HG02588 (cell line): ENCODE measurements at regions not wholly inside any gene's neighbourhood (a gene's known extent, or its start where the extent isn't known, plus 50 kb on each side); places are given as distances from the start of the nearest gene placed in this dataset.
A peak's percentile ranks its signal among the peaks of the same experiment; 100 is the strongest.

ENCODE experiments used
- ATAC-seq: cut with Tn5 transposase; IDR thresholded peaks from one replicate; pipeline ENCODE4 v1.9.1; 2021; ENCODE audit warnings: mild to moderate bottlenecking, moderate library complexity; ENCODE audit not compliant: unreplicated experiment

DNA sequence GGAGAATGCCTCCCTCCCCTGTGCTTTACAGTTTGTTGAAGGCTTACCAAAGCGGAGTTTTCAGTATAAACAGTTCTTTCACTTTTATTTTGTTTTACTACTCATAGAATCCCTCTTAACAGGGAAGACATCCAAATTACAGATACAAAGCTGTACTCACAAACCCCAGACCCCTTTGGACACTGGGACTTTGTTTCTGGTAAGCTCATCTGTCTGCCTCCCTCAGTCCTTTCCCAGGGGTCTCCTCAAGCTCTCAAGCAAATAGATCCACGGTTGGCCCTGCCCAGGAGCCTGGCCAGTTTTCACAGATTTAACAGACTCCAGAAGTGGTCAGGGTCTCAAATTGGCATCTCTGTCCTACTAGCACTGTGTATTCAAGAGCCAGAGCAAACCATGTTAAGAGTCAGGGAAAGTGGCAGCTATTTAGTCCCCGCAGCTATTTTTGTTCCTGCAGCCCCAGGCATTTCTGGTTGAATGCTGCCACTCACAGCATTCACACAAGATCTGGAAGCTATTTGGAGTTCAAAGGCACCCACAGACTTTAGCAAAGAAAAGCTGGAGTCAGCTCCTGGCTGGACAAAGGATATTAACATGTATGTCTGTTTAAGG lies 54.2 kb downstream of the TMEM100 start:
- no peak for ATAC-seq

DNA sequence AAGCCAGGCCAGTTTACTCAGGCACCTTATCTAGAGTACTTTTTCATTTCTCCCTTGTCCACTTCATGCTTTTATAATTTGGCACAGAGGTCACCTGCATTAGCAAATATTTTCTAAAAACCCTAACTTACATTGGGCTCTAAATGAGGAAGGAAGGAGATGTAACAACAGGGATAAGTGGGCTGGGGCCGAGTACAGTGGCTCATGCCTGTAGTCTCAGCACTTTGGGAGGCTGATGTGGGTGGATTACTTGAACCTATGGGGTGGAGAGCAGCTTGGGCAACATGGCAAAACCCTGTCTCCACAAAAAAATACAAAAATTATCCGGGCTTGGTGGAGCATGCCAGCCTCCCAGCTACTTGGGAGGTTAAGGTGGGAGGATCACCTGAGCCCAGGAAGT lies 55.9 kb downstream of the TMEM100 start:
- no peak for ATAC-seq

DNA sequence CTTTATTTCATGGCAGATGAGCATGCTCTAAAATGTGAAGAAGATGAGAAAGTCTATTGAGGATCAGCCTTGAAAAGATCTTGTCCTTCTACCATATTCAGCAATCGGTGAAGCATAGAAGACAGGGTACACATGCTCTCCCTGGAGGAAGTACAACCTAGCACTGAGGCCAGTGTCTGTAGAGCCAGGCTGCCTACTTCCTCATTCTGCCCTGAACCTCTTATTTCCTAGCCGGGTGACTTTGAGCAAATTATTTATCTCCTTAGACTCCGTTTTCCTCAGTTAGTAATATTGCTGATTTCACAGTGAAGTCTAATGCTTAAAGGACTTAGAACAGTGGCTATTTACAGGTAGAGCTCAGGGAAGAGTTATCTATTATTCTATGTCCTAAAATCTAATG lies 58.4 kb downstream of the TMEM100 start:
- peak; percentile 91 for ATAC-seq

- no peak for ATAC-seq
Observed at GRCh38 chr17:55663400-55663799, 59.3 kb downstream of the TMEM100 start.

GRCh38 chr17:55661963-55662834 lies 60.5 kb downstream of the TMEM100 start:
- no peak for ATAC-seq

- no peak for ATAC-seq
Observed at GRCh38 chr17:55661256-55661758, 61.4 kb downstream of the TMEM100 start.

DNA sequence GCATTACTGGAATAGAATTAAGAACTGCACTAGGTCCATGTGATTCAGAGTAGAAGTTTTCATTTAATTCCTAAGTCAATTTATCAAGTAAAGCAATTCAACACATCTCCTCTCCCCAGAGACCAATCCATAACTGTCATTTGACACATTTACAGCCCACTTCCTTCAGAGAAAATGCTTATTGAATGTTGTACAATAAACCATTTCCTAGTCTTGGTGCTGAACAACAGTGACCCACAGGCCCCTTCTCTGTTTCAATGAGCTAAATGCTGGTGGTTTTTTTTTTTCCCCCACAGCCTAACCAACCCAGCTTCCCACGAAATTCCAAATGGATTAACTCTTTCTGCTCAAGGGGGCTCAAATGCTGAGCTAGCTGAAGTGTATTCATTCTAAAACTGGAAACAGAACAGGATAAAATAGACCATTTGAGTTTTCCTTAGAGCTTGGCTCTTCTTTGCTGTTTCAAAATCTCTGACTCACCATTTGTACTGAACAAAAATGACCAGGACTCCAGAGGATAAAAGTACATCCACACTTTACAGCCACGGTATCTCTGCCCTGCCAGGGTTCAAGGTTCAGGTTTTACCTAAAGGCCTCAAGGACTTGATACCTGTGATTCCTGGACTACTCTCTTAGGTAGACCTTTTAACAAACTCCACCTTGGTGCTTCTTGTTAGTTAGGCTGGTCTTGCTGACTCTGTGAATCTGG lies 62.3 kb downstream of the TMEM100 start:
- ATAC-seq = no peak

DNA sequence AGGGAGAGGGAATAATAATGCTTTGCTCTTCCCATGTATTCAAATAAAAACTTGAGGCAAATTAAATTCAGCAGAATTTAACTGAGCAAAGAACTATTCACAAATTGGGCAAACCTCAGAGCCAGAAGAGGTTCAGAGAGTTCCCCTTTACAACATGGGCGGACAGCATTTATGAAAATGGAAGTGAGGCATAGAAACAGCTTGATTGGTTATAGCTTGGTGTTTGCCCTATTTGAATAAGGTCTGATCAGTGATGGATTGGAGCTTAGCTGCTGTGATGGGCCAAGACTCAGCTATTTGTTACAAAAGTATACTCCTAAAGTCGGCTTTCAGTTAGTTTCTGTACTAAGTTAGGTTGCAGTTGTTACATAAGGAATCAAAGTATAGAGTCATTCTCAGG lies 63.0 kb downstream of the TMEM100 start:
- no peak for ATAC-seq

DNA sequence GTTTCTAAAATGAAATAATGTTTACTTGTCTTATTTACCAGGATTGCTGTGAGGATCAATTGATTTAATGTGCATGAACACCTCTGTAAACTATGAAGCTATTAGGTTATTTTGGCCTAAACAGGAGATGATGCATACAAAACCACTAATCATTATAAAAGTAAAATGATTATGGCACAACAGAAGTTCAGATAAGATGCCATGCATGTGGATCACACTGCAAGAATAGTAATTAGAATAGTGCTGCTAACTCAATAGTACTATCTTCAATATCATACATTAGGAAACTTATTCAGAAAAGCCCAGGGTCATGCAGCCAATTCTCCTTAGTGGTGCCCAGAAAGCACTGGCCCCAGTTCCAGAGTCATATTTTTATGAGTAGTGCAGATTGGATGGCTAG lies 66.9 kb downstream of the TMEM100 start:
- no peak for ATAC-seq

- ATAC-seq = no peak
Observed at GRCh38 chr17:55654821-55655220, 67.8 kb downstream of the TMEM100 start.

GRCh38 chr17:55654022-55654421 lies 68.6 kb downstream of the TMEM100 start:
- ATAC-seq = no peak

DNA sequence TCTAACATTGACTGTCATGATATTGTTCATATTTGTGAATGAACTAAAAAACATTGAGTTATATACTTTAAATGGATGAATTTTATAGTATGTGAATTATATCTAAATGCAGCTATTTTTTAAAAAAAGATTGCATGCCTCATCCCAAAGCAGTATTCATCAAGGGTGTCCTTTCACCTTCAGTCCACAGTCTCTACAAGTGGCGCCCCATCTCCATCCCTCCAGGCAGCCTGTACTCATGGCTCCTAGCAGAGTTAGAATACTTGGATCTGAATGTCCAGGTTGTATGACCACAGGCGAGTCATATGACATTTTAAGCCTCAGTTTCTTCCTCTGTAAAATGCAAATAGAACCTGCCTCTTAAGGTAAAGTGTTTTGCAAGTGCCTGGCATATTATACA lies 69.8 kb downstream of the TMEM100 start:
- no peak for ATAC-seq

GRCh38 chr17:55652114-55652823 lies 70.4 kb downstream of the TMEM100 start:
- ATAC-seq = peak; percentile 53

DNA sequence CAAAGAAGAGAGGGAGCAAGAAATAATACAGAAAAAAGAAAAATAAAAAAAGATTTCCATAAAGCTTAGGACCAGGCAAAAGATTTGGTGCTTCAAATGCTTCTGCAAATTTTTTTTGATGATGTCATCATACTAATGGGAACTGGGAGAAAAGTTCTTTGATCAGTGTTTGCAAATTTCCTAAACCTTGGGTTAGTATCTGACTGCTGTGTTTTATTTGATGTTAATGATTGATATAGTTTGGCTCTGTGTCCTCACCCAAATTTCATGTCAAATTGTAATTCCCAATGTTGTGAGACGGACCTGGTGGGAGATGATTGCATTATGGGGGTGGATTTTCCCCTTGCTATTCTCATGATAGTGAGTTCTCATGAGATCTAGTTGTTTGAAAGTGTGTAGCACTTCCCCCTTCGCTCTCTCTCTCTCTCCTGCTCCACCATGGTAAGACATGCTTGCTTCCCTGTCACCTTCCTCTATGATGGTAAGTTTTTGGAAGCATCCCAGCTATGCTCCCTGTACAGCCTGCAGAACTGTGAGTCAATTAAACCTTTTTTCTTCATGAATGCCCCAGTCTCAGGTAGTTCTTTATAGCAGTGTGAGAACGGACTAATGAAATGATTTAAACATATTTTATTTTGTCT lies 72.6 kb downstream of the TMEM100 start:
- no peak for ATAC-seq

DNA sequence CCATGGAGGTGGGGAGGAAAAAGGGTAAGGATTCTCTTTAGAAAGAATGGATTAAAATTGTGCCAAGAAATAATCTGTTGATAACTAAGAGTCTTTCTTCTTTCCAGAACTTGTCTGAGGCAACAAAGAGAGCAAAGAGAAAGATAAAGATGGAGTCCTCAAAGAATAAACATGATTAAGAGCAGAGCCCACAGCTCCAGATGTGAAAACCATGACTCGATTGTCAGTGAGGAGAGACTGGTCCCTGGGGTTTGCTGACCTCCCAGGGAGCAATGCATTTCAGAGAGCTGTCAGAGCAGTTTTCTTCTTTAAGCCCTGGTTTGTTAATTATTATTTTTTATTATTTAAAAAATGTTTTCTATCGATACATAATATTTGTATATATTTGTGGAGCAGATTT lies 74.6 kb downstream of the TMEM100 start:
- ATAC-seq = no peak

- no peak for ATAC-seq
Observed at GRCh38 chr17:55645361-55645760, 77.3 kb downstream of the TMEM100 start.

DNA sequence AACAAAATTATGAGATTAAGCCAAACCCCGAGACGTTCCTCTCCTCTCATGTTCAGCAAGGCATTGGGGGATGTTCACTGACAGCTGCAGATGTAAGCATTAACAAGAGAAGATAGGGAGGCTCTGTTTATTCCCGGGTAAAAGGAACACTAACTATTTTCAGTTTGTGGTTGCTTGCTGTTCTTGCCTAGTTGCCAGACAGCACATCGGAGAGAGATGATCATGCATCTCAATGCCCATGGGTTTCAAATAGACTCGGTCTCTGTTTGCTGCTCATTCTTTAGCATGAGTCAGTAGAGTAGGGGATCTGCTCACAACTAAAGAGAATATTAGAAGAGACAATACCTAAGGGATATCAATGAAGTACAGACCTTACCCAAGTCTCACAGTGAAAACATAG lies 78.3 kb downstream of the TMEM100 start:
- ATAC-seq = no peak

DNA sequence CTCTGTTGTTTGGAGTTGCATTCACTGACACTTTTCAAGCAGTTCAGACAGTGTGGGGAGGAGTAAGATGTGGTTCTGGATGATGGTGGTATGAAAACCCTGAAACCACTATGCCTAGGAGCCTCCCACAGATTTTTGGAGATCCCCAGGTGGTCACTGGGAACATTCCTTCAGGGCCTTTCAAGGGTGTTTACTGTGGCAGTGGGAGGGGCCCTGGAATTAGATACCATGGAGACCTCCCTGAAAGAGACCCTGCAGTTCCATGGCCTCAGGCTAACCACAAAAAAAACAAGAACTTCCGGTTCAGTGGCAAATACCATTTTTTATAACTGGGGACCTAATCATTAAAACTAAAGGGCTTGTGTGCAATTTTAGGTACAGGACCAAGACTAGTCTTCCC lies 79.9 kb downstream of the TMEM100 start:
- no peak for ATAC-seq

DNA sequence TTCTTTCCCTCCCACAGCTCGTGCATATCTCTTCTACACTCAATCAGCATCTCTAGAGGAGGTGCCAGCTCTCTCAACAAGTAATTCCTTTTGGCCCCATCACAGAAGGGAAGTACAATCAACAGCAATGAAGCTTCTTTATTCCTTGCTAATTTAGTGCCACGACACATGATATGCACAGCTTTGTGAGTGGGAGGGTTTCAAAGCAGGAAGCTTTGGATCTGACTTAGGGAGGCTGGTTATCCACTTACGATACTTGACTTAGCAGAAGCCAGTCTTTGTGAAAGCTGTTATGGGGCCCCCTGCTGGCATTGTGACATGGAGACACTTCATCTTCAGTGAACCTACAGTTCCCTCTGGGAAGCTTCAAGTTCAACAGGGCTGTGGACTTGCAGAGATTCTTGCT lies 81.0 kb downstream of the TMEM100 start:
- ATAC-seq = no peak

DNA sequence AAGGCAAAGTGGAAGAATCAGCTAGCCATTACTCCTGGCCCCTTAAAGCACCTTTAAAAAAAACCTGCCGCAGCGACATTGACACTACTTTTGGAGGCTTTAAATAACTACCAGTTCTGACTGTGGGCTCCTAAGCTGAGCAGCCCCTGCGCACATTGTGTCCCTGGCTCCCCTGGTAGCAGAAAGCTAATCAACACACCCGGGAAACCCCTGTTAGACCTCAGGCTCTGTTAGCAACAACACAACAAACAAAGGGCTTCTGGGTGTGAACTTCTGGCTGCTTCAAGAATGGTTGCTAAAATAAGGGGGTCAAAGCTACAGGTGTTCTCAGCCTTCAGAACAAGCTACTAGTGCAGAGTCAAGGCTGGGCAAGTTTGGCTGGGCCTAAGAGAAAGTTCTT lies 83.6 kb downstream of the TMEM100 start:
- ATAC-seq = no peak
